ENCODE measurements at regions not wholly inside any gene's neighbourhood (a gene's known extent, or its start where the extent isn't known, plus 50 kb on each side); places are given as distances from the start of the nearest gene placed in this dataset.
A peak's percentile ranks its signal among the peaks of the same experiment; 100 is the strongest.
"Not testable (repeated sequence)": the region's sequence is repeated elsewhere in the genome, so short reads cannot be mapped to it uniquely, and the experiment has no call there.

DNA sequence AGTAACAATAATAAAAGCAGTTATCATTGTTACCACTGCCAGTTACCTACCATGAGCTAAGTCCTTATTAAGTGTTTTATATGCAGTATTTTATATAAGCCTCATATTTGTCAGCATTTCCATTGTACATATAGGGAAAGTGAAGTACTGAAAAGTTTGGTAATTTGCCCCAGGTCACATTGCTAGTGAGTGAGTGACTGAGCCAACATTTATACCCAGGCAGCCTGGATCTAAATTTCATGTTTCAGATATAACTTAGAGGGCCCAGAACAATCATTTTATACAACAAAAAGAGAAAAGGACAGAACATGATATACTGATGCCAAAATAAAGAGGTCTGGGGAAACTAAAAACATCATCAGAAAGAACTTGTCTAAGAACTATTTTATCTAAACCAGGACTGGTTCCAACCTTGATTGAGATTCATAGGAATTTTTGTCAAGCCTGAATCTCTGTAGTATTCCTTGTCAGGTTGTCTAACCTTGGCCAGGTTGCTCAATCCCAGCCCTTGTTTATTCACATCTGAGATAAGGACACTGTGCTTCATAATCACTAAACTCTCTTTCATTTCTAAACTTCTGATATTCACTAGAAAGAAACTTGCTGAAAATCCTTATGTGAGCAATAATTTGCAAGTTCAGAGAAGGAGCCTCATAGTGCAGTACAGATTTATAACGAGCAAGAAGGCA is 308.2 kb downstream of the IPMK start:
- DNase-seq: no peak

DNA sequence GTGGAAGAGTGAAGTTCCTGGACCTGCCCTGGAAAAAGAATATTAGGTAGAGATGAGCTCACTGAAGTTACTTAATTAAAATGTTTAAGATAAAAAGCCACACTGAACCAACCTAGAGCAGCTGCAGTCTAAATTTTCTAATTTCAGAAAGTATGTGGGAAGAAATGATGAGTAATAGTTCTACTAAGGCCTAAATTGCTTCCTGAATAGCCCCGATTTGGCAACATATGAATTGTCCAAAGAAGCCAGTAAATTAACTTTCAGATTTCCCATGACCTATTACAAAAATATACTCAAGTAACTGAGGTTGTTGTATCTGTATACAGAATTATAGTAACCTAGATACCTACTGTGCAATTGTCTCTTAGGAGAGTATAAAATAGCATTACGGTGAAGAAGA is 312.6 kb downstream of the IPMK start:
- DNase-seq: no peak

DNA sequence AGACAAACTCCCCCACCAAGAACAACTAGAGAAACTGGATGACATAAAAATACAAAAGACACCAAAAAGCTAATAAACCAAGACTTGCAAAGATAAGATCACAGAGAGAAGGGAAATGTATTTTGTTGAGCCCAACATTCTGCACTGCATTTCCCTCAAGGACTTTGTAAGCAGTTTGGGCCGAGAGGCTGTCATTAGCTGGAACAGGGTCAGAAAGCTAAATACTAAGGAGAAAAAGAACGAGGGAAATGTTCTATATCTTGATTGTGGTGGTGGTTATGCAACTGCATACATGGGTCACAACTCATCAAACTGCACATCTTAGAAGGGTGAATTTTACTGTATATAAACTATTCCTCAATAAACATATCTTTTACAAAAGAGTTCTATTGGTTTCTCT is 315.0 kb downstream of the IPMK start:
- DNase-seq: no peak

DNA sequence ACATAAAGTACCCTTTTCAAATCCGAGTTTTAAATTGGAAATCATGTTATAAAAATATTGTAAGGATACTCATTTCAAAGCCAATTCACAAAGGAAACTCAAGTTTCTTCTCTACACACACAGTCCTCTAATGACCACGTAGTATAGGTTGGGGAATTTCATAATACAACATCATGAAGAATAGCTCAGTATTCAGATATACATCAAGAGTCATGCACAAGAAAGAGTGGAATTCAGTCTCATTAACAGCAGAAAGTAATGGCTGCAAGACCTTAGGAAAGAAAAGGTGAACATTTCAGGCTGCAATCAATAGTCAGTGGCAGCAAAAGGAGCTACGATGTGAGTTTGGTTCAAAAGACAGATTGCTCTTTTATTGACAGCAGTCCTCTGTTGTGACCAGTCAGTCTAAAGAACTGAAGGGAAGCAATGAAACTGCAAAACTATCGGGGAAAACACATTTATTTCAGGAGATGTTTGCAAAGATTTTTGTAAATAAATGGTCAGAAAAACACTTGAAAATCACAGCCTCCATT is 317.2 kb downstream of the IPMK start:
- no peak for DNase-seq

DNA sequence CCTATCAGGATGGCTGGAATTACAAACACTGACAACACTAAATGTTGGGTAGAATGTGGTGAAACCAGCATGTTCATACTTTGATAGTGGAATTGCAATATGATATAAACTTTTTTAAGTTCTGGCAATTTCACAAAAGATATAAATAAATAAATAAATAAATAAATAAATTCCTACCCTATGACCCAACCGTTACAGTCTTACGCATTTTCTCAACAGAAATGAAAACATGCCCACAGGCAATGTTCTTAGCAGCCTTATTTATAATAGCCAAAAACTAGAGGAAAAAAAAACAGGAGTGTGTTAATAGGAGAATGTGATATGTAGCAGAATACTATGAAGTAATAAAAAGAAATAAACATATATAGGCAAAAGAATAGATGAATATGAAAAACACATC is 318.9 kb downstream of the IPMK start:
- no peak for DNase-seq

DNA sequence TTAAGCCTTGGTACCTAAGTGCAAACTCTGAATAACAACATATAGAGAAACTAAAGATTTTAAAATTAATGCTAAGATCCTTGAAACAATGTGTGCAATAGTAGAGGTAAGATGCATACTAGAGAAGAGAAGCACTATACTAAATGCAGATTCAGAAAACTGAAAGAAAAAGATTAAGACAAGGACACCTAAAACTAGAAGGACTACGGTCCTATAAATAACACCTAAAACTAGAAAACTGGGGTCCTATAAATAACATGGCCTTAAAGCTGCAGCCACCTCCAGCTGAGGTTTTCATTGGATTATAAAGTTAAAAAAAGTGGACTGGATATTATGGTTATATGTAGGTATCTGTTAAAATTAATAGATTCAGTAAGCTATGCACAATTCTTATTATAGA is 320.9 kb downstream of the IPMK start:
- no peak for DNase-seq

- DNase-seq: no peak
Measured at GRCh38 chr10:57943701-57944100, 324.0 kb downstream of the IPMK start.

DNA sequence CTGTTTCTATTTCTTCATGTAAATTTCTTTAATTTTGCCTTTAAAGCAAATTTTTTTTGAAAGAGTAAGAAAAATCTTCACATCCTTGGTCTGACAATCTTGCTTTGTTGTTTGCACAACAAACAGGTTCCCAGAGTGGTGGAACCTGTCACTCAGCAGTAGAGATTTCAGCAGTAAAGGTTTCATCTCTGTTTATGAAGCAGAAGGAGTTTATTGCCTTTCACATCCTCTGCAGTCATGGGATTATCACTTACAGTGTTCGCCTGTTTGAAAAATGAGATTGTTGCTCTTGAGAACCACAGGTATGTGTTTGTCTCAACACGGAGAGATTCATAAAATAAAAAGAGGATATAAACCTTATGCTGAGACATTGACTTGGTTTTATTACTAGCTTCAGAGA is 342.6 kb downstream of the IPMK start:
- no peak for DNase-seq

- no peak for DNase-seq
Measured at GRCh38 chr10:57921140-57921539, 346.6 kb downstream of the IPMK start.

- DNase-seq: no peak
Measured at GRCh38 chr10:57919864-57920263, 347.8 kb downstream of the IPMK start.

DNA sequence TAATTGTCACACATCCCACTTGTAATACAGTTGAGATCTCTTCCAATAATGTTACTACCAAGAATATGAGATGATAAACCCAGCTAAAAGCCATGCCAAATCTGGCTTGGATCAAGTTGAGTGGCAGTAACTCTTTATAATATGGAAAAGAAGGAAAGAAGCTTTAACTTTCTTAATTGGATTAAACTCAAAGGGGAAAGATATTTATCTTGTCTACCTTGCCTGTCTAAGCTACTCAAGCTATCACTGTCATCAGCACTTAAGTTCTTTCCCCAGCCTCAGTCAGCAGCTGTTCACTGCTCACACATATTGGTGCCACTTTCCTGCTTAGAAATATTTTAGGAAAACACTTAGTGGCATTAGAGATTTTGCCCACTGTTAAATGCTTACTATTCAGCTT is 350.7 kb downstream of the IPMK start:
- peak; percentile 1 for DNase-seq

- no peak for DNase-seq
Measured at GRCh38 chr10:57905861-57906260, 361.8 kb downstream of the IPMK start.

DNA sequence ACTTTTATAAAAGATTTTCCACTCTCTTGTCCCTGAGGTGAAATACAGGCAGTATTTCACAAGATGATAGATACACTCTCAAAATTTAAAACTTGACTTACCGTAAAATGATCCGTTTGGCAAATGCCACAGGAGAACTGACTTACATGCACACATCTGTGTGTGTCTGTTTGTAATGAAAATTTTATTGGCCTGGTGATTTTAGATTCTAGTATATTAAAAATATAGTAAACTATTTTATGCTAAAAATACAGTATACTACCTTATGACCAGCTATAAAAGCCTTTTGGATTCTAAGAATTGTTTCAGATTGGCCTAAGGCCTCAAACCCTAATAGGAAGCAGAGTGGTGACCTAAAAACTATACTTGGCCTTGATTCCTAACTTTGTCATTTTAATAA is 362.7 kb downstream of the IPMK start:
- DNase-seq: no peak

DNA sequence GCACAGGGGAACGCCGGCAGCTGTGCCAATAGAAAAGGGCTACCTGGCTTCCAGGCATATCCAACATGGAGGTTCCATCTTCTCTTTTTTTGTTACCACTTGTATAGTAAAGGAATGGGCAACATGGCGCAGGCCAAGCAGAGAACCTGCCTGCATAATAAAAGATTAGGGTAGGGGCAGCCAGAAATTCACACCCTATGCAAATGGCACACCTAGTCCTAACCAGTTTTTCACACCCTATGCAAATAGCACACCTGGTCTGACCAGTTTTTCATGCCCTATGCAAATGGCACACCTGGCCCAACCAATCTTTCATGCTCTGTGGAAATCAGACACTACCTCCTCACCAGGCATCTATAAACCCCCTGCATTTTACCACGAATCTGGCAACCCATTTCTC is 369.5 kb downstream of the IPMK start:
- no peak for DNase-seq

DNA sequence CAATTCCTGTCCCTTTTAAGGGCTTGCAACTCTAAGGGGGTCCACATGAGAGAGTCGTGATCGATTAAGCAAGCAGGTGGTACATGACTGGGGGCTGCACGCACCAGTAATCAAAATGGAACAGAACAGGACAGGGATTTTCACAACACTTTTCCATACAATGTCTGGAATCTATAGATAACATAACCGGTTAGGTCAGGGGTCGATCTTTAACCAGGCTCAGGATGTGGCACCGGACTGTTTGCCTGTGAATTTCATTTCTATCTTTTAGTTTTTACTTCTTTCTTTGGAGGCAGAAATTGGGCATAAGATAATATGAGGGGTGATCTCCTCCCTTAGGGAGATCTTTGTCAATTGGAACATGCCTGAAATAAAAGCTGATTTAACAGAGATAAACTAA is 370.1 kb downstream of the IPMK start:
- DNase-seq: no peak

GRCh38 chr10:57894361-57894760 is 373.3 kb downstream of the IPMK start:
- no peak for DNase-seq

DNA sequence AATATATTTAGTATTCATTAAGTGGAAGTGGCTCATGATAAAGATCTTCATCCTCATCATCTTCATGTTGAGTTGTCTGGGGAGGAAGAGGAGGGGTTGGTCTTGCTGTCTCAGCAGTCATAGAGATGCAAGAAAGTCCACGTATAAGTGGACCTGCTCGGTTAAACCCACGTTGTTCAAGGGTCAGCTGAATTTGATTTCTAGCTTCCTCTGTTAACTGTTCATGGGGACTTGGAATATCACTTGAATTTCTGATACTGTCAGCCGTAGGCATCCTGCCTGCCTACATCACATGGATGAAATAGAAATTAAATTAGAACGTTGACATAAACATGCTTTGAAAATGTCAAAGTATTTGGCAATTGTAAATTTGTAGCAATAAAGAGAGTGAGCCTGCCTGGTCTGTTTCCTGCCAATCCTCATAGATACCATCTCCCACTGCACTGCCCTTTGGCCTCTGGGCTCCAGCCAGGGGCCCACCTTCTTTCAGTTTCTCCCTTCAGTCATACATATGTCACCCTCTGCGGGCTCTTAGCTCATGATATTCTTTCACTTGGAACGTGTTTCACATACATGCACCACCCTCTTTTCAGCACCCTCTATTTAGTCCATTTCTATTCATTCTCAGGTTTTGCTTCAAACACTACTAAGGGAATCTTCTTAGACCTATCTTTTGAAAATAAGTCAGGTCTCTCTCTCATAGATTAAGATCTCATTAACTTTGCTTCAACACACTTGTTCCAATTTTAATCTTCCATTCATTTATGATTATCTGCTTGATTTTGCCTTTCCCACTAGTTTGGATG is 376.3 kb downstream of the IPMK start:
- DNase-seq: no peak

DNA sequence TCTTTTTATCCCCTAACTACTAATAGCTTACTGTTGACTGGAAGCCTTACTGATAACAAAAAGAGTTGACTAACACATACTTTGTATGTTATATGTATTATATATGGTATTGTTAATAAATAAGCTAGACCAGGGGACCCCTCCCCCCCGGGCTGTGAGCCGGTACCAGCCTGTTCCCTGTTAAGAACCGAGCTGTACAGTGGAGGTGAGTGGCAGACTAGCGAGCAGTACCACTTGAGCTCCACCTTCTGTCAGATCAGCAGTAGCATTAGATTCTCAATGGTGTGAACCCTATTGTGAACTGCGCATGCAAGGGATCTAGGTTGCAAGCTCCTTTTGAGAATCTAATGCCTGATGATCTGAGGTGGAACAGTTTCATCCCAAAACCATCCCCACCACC is 377.0 kb downstream of the IPMK start:
- DNase-seq: no peak

- DNase-seq: not testable (repeated sequence)
Measured at GRCh38 chr10:57885618-57885968, 382.1 kb downstream of the IPMK start.

DNA sequence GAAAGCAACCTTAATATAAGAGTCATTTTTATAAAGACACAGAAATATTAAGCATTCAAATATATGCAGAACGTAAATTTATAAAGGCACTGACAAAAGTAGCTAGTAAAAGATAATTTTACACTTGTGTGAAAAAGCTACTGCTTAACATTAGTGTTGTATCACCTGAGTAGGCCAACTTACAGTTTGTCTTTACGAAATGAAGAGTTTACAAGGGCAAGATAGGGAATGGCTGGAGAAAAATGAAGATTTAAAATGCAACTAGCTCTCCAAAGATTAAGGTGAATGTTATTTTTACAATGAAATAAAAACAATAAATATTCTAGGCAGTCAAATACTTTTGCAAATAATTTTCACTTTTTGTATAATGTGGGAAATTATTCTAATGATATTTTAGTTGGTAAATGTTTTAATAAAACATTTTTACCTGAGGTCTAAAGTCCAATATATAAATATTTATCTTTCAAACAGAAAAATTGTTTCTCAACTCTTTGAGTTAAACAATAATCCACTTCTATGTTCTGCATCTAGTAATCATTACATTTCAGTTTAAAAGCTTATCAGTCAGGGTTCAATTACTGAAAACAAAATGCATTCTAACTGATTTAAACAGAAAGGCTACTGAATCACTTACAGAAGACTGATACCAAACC is 382.6 kb downstream of the IPMK start:
- no peak for DNase-seq

DNA sequence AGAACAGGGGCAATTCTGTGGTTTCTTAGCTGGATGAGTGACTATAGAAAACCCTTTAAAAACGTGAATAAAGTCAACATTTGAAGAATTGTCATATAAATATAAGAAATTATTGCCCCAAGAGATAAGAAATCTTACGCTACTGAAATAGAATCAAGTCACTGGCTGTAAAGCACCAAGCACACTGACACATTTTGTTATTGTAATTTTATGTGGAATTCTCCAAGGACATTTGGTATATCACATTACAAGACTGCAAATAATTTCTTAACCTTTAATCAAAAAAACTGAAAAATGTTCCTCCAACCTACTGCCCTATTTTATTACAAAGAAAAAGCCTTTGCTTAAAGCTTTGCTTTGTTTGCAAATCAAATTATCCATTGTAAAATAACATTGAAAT is 383.3 kb downstream of the IPMK start:
- DNase-seq: no peak

- no peak for DNase-seq
Measured at GRCh38 chr10:57880446-57881227, 387.1 kb downstream of the IPMK start.

DNA sequence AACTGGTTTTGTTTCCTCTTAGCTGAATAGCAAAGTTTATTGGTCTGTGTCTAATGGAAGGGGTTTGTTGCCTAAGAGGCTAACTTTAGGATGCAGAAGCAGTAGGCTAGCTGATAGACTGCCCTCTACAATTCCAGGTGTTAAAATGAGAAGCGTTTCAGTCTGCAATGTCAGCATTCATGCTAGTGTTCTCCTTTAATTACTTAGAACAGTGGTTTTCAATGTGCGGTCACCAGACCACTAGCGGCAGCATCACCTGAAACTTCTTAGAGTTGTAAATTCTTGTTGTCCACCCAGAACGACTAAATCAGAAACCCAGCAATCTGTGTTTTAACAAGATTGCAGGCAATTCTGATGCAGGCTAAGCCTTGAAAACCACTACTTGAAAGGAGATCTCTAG is 392.9 kb downstream of the IPMK start:
- no peak for DNase-seq

Data from tongue (tissue), 1 donor.